ENCODE measurements at regions not wholly inside any gene's neighbourhood (a gene's known extent, or its start where the extent isn't known, plus 50 kb on each side); places are given as distances from the start of the nearest gene placed in this dataset.
"Not testable (repeated sequence)": the region's sequence is repeated elsewhere in the genome, so short reads cannot be mapped to it uniquely, and the experiment has no call there.

- H3K27ac ChIP-seq (ENCODE audit: low read depth, low read length): no peak overlapping the region
- H3K9ac ChIP-seq (ENCODE audit: low read depth, low read length): no peak overlapping the region
- H3K9me3 ChIP-seq (ENCODE audit: insufficient read depth, low read depth, low read length): no peaks in the 10 kb centered on the region
- peaks cover 4% of the 10 kb centered on the region; the same call in 1 of the 2 replicates for H3K4me1 ChIP-seq (ENCODE audit: insufficient read depth, low read length)
- WGBS: 100% methylated on average over 1 of the region's 2 CpGs
- H3K4me3 ChIP-seq (ENCODE audit: low read length): no peak overlapping the region
- no peaks in the 10 kb centered on the region for H3K27me3 ChIP-seq (ENCODE audit: insufficient read depth, low read length)
- H3K36me3 ChIP-seq (ENCODE audit: insufficient read depth, low read length): no peaks in the 10 kb centered on the region
These were observed 504.0 kb upstream of the PTCHD4 start for GRCh38 chr6:48615041-48615440.

GRCh38 chr6:48614326-48614725 is 503.3 kb upstream of the PTCHD4 start:
- Histone ChIP-seq H3K9ac (ENCODE audit: low read depth, low read length) (no peak overlapping the region), H3K9me3 (ENCODE audit: insufficient read depth, low read depth, low read length) (no peaks in the 10 kb centered on the region), H3K27me3 (ENCODE audit: insufficient read depth, low read length) (no peaks in the 10 kb centered on the region), H3K36me3 (ENCODE audit: insufficient read depth, low read length) (no peaks in the 10 kb centered on the region), H3K4me3 (ENCODE audit: low read length) (no peak overlapping the region), H3K27ac (ENCODE audit: low read depth, low read length) (no peak overlapping the region), H3K4me1 (ENCODE audit: insufficient read depth, low read length) (no peaks in the 10 kb centered on the region)
- 95% methylated on average over 5 of the region's 5 CpGs for WGBS

GRCh38 chr6:48613231-48613949 is 502.4 kb upstream of the PTCHD4 start:
- Histone ChIP-seq H3K36me3 (ENCODE audit: insufficient read depth, low read length) (no peaks in the 10 kb centered on the region), H3K4me3 (ENCODE audit: low read length) (no peak overlapping the region), H3K4me1 (ENCODE audit: insufficient read depth, low read length) (no peaks in the 10 kb centered on the region), H3K27ac (ENCODE audit: low read depth, low read length) (no peak overlapping the region), H3K9me3 (ENCODE audit: insufficient read depth, low read depth, low read length) (no peaks in the 10 kb centered on the region), H3K27me3 (ENCODE audit: insufficient read depth, low read length) (no peaks in the 10 kb centered on the region), H3K9ac (ENCODE audit: low read depth, low read length) (no peak overlapping the region)
- 93% methylated on average over 4 of the region's 5 CpGs for WGBS

- no peak overlapping the region for H3K9ac ChIP-seq (ENCODE audit: low read depth, low read length)
- no peaks in the 10 kb centered on the region for H3K36me3 ChIP-seq (ENCODE audit: insufficient read depth, low read length)
- no peaks in the 10 kb centered on the region for H3K27me3 ChIP-seq (ENCODE audit: insufficient read depth, low read length)
- 94% methylated on average over 2 of the region's 3 CpGs for WGBS
- no peaks in the 10 kb centered on the region for H3K9me3 ChIP-seq (ENCODE audit: insufficient read depth, low read depth, low read length)
- H3K4me3 ChIP-seq (ENCODE audit: low read length): no peak overlapping the region
- no peak overlapping the region for H3K27ac ChIP-seq (ENCODE audit: low read depth, low read length)
- H3K4me1 ChIP-seq (ENCODE audit: insufficient read depth, low read length): no peaks in the 10 kb centered on the region
These were observed 500.3 kb upstream of the PTCHD4 start for GRCh38 chr6:48611332-48611731.

- no peaks in the 10 kb centered on the region for H3K36me3 ChIP-seq (ENCODE audit: insufficient read depth, low read length)
- WGBS: 100% methylated on average over 1 of the region's 1 CpG
- no peak overlapping the region for H3K27ac ChIP-seq (ENCODE audit: low read depth, low read length)
- no peak overlapping the region for H3K9ac ChIP-seq (ENCODE audit: low read depth, low read length)
- no peaks in the 10 kb centered on the region for H3K27me3 ChIP-seq (ENCODE audit: insufficient read depth, low read length)
- H3K9me3 ChIP-seq (ENCODE audit: insufficient read depth, low read depth, low read length): no peaks in the 10 kb centered on the region
- no peaks in the 10 kb centered on the region for H3K4me1 ChIP-seq (ENCODE audit: insufficient read depth, low read length)
- no peak overlapping the region for H3K4me3 ChIP-seq (ENCODE audit: low read length)
These were observed 499.8 kb upstream of the PTCHD4 start for GRCh38 chr6:48610846-48611245.

GRCh38 chr6:48606618-48607017 is 495.6 kb upstream of the PTCHD4 start:
- no peaks in the 10 kb centered on the region for H3K9me3 ChIP-seq (ENCODE audit: insufficient read depth, low read depth, low read length)
- H3K36me3 ChIP-seq (ENCODE audit: insufficient read depth, low read length): no peaks in the 10 kb centered on the region
- H3K9ac ChIP-seq (ENCODE audit: low read depth, low read length): no peak overlapping the region
- H3K27me3 ChIP-seq (ENCODE audit: insufficient read depth, low read length): no peaks in the 10 kb centered on the region
- no peaks in the 10 kb centered on the region for H3K4me1 ChIP-seq (ENCODE audit: insufficient read depth, low read length)
- no peak overlapping the region for H3K27ac ChIP-seq (ENCODE audit: low read depth, low read length)
- no peak overlapping the region for H3K4me3 ChIP-seq (ENCODE audit: low read length)

- H3K27me3 ChIP-seq (ENCODE audit: insufficient read depth, low read length): no peaks in the 10 kb centered on the region
- no peaks in the 10 kb centered on the region for H3K4me1 ChIP-seq (ENCODE audit: insufficient read depth, low read length)
- H3K9ac ChIP-seq (ENCODE audit: low read depth, low read length): no peak overlapping the region
- H3K4me3 ChIP-seq (ENCODE audit: low read length): no peak overlapping the region
- no peak overlapping the region for H3K27ac ChIP-seq (ENCODE audit: low read depth, low read length)
- no peaks in the 10 kb centered on the region for H3K9me3 ChIP-seq (ENCODE audit: insufficient read depth, low read depth, low read length)
- WGBS: 93% methylated on average over 3 of the region's 3 CpGs
- no peaks in the 10 kb centered on the region for H3K36me3 ChIP-seq (ENCODE audit: insufficient read depth, low read length)
These were observed 487.0 kb upstream of the PTCHD4 start for GRCh38 chr6:48597951-48598350.

- H3K27me3 ChIP-seq (ENCODE audit: insufficient read depth, low read length): no peaks in the 10 kb centered on the region
- no peak overlapping the region for H3K9ac ChIP-seq (ENCODE audit: low read depth, low read length)
- H3K36me3 ChIP-seq (ENCODE audit: insufficient read depth, low read length): no peaks in the 10 kb centered on the region
- H3K27ac ChIP-seq (ENCODE audit: low read depth, low read length): no peak overlapping the region
- H3K4me1 ChIP-seq (ENCODE audit: insufficient read depth, low read length): no peaks in the 10 kb centered on the region
- H3K4me3 ChIP-seq (ENCODE audit: low read length): no peak overlapping the region
- no peaks in the 10 kb centered on the region for H3K9me3 ChIP-seq (ENCODE audit: insufficient read depth, low read depth, low read length)
These were observed 485.8 kb upstream of the PTCHD4 start for GRCh38 chr6:48596830-48597229.

- not testable (repeated sequence) for H3K27ac ChIP-seq (ENCODE audit: low read depth, low read length); H3K27me3 ChIP-seq (ENCODE audit: insufficient read depth, low read length); H3K9me3 ChIP-seq (ENCODE audit: insufficient read depth, low read depth, low read length); H3K4me1 ChIP-seq (ENCODE audit: insufficient read depth, low read length); H3K4me3 ChIP-seq (ENCODE audit: low read length); H3K36me3 ChIP-seq (ENCODE audit: insufficient read depth, low read length); H3K9ac ChIP-seq (ENCODE audit: low read depth, low read length)
These were observed 480.2 kb upstream of the PTCHD4 start for GRCh38 chr6:48591158-48591557.

GRCh38 chr6:48584846-48585245 is 473.8 kb upstream of the PTCHD4 start:
- Histone ChIP-seq H3K4me3 (ENCODE audit: low read length) (no peak overlapping the region), H3K9ac (ENCODE audit: low read depth, low read length) (no peak overlapping the region), H3K9me3 (ENCODE audit: insufficient read depth, low read depth, low read length) (no peaks in the 10 kb centered on the region), H3K36me3 (ENCODE audit: insufficient read depth, low read length) (no peaks in the 10 kb centered on the region), H3K27me3 (ENCODE audit: insufficient read depth, low read length) (no peaks in the 10 kb centered on the region), H3K27ac (ENCODE audit: low read depth, low read length) (no peak overlapping the region), H3K4me1 (ENCODE audit: insufficient read depth, low read length) (no peaks in the 10 kb centered on the region)
- WGBS: 90% methylated on average over 1 of the region's 1 CpG

- H3K4me3 ChIP-seq (ENCODE audit: low read length): no peak overlapping the region
- H3K27ac ChIP-seq (ENCODE audit: low read depth, low read length): no peak overlapping the region
- H3K4me1 ChIP-seq (ENCODE audit: insufficient read depth, low read length): peaks cover 13% of the 10 kb centered on the region
- no peaks in the 10 kb centered on the region for H3K27me3 ChIP-seq (ENCODE audit: insufficient read depth, low read length)
- H3K36me3 ChIP-seq (ENCODE audit: insufficient read depth, low read length): no peaks in the 10 kb centered on the region
- WGBS: 96% methylated on average over 2 of the region's 3 CpGs
- H3K9me3 ChIP-seq (ENCODE audit: insufficient read depth, low read depth, low read length): no peaks in the 10 kb centered on the region
- no peak overlapping the region for H3K9ac ChIP-seq (ENCODE audit: low read depth, low read length)
These were observed 459.7 kb upstream of the PTCHD4 start for GRCh38 chr6:48570656-48571055.

- Histone ChIP-seq H3K4me3 (ENCODE audit: low read length) (no peak overlapping the region), H3K9me3 (ENCODE audit: insufficient read depth, low read depth, low read length) (no peaks in the 10 kb centered on the region), H3K4me1 (ENCODE audit: insufficient read depth, low read length) (peaks cover 21% of the 10 kb centered on the region), H3K9ac (ENCODE audit: low read depth, low read length) (no peak overlapping the region), H3K27ac (ENCODE audit: low read depth, low read length) (no peak overlapping the region), H3K36me3 (ENCODE audit: insufficient read depth, low read length) (no peaks in the 10 kb centered on the region), H3K27me3 (ENCODE audit: insufficient read depth, low read length) (no peaks in the 10 kb centered on the region)
- 86% methylated on average over 2 of the region's 2 CpGs for WGBS
These were observed 457.9 kb upstream of the PTCHD4 start for GRCh38 chr6:48568856-48569255.

Data from HUES64 (cell line).